ENCODE measurements at regions not wholly inside any gene's neighbourhood (a gene's known extent, or its start where the extent isn't known, plus 50 kb on each side); places are given as distances from the start of the nearest gene placed in this dataset.

DNA sequence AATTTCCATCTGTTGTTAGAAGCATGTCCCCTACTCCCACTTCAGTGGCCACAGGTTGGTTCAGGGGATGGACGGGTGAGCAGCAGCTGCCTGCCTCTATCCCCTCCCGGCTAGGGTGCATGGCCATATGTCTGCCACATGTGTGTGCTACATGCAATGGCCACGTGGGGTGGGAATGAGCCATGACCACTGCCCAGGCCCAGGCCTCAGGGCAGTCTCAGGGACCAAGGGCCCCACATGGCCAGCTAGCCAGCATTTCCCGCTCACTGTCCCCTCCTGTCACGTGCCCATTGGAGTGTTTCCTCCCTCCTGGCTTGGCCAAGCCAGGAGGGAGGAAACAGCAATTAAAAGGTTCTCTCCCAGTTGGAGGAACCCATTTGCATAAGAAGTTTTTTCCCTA lies 117.1 kb downstream of the KCNS3 start:
- TF ChIP-seq, protein P1, sequence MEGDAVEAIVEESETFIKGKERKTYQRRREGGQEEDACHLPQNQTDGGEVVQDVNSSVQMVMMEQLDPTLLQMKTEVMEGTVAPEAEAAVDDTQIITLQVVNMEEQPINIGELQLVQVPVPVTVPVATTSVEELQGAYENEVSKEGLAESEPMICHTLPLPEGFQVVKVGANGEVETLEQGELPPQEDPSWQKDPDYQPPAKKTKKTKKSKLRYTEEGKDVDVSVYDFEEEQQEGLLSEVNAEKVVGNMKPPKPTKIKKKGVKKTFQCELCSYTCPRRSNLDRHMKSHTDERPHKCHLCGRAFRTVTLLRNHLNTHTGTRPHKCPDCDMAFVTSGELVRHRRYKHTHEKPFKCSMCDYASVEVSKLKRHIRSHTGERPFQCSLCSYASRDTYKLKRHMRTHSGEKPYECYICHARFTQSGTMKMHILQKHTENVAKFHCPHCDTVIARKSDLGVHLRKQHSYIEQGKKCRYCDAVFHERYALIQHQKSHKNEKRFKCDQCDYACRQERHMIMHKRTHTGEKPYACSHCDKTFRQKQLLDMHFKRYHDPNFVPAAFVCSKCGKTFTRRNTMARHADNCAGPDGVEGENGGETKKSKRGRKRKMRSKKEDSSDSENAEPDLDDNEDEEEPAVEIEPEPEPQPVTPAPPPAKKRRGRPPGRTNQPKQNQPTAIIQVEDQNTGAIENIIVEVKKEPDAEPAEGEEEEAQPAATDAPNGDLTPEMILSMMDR (IDR thresholded peaks at IDR 0.05; ENCODE audit: control insufficient read depth, insufficient read depth, low read depth, low read length, missing control alignments) = no peak
- no peak for DNase-seq (ENCODE audit: low read depth)

More for the DNA sequence above, 117.1 kb downstream of the KCNS3 start:
- H3K4me3 ChIP-seq (ENCODE audit: control insufficient read depth, low read depth, low read length) = no peak overlapping the region

All from AG09309 (cell line).